ENCODE measurements at regions not wholly inside any gene's neighbourhood (a gene's known extent, or its start where the extent isn't known, plus 50 kb on each side); places are given as distances from the start of the nearest gene placed in this dataset.

- no peak for DNase-seq (ENCODE audit: low read depth)
These were observed 498.7 kb downstream of the TLE1 start for GRCh38 chr9:81190659-81191058.

GRCh38 chr9:81183761-81184160 lies 505.6 kb downstream of the TLE1 start:
- no peak for DNase-seq (ENCODE audit: low read depth)

- DNase-seq (ENCODE audit: low read depth), result no peak
These were observed 506.9 kb downstream of the TLE1 start for GRCh38 chr9:81182431-81182830.

GRCh38 chr9:81174023-81174422 lies 515.3 kb downstream of the TLE1 start:
- no peak for DNase-seq (ENCODE audit: low read depth)

GRCh38 chr9:81171689-81172088 lies 517.7 kb downstream of the TLE1 start:
- no peak for DNase-seq (ENCODE audit: low read depth)

- DNase-seq (ENCODE audit: low read depth), result no peak
These were observed 527.0 kb downstream of the TLE1 start for GRCh38 chr9:81162361-81162760.

GRCh38 chr9:81156381-81156780 lies 533.0 kb downstream of the TLE1 start:
- DNase-seq (ENCODE audit: low read depth), result no peak

- DNase-seq (ENCODE audit: low read depth), result no peak
These were observed 539.2 kb downstream of the TLE1 start for GRCh38 chr9:81150016-81150625.

GRCh38 chr9:81146684-81147337 lies 542.5 kb downstream of the TLE1 start:
- no peak for DNase-seq (ENCODE audit: low read depth)

- no peak for DNase-seq (ENCODE audit: low read depth)
These were observed 543.1 kb downstream of the TLE1 start for GRCh38 chr9:81146241-81146640.

- DNase-seq (ENCODE audit: low read depth), result no peak
These were observed 543.9 kb downstream of the TLE1 start for GRCh38 chr9:81145331-81145963.

GRCh38 chr9:81141961-81142360 lies 547.4 kb downstream of the TLE1 start:
- no peak for DNase-seq (ENCODE audit: low read depth)

GRCh38 chr9:81137976-81138568 lies 551.3 kb downstream of the TLE1 start:
- no peak for DNase-seq (ENCODE audit: low read depth)

- no peak for DNase-seq (ENCODE audit: low read depth)
These were observed 556.6 kb downstream of the TLE1 start for GRCh38 chr9:81132796-81133195.

- no peak for DNase-seq (ENCODE audit: low read depth)
These were observed 557.0 kb downstream of the TLE1 start for GRCh38 chr9:81132318-81132717.

GRCh38 chr9:81128701-81129100 lies 560.6 kb downstream of the TLE1 start:
- no peak for DNase-seq (ENCODE audit: low read depth)

- DNase-seq (ENCODE audit: low read depth), result no peak
These were observed 563.8 kb downstream of the TLE1 start for GRCh38 chr9:81125446-81126092.

GRCh38 chr9:81123526-81123925 lies 565.8 kb downstream of the TLE1 start:
- no peak for DNase-seq (ENCODE audit: low read depth)

GRCh38 chr9:81122749-81123148 lies 566.6 kb downstream of the TLE1 start:
- no peak for DNase-seq (ENCODE audit: low read depth)

GRCh38 chr9:81119591-81119990 lies 569.8 kb downstream of the TLE1 start:
- DNase-seq (ENCODE audit: low read depth), result no peak

GRCh38 chr9:81118416-81118815 lies 570.9 kb downstream of the TLE1 start:
- DNase-seq (ENCODE audit: low read depth), result no peak

- no peak for DNase-seq (ENCODE audit: low read depth)
These were observed 572.8 kb downstream of the TLE1 start for GRCh38 chr9:81116340-81117137.

Data from activated T-cell treated with anti-CD3 and anti-CD28 coated beads for 48 hours (primary cell).